GM12878 (cell line): ENCODE measurements at regions not wholly inside any gene's neighbourhood (a gene's known extent, or its start where the extent isn't known, plus 50 kb on each side); places are given as distances from the start of the nearest gene placed in this dataset.

ENCODE experiments used
- CHD1 ChIP-seq: IDR thresholded peaks from 2 replicates; pipeline ENCODE4 v1.6.1; 2012; ENCODE audit warnings: low read depth, low read length, improper control_type of control experiment
- HDAC2 ChIP-seq: fragments of 200-600 bp; sonication (generic); IDR thresholded peaks from 2 replicates; pipeline ENCODE4 v1.6.1; 2017
- ZZZ3 ChIP-seq: IDR thresholded peaks from 2 replicates; pipeline ENCODE4 v1.6.1; 2011; ENCODE audit warnings: low read depth; ENCODE audit not compliant: control insufficient read depth, insufficient read length
- TF ChIP-seq, protein P1 (sequence below): fragments of 450-650 bp; IDR thresholded peaks from 2 replicates; pipeline ENCODE4 v1.6.1; 2017; ENCODE audit warnings: mild to moderate bottlenecking
- TF ChIP-seq, protein P2 (sequence below), 3 experiments: IDR thresholded peaks in 2 of 3; conservative IDR thresholded peaks in 1 of 3; 2 replicates each; pipeline ENCODE4 v1.5.1; 2011; ENCODE audit warnings: low read depth in 3 of 3, low read length in 3 of 3, mild to moderate bottlenecking in 3 of 3, control low read depth in 2 of 3, moderate library complexity in 2 of 3, inconsistent platforms in 1 of 3, mixed read lengths in 1 of 3; ENCODE audit not compliant: control insufficient read depth in 2 of 3, insufficient read depth in 1 of 3; ENCODE audit errors: extremely low read depth in 1 of 3
- TF ChIP-seq, protein P3 (sequence below): fragments of 450-650 bp; IDR thresholded peaks from 2 replicates; pipeline ENCODE4 v1.6.1; 2018; ENCODE audit warnings: borderline replicate concordance, mild to moderate bottlenecking; ENCODE audit not compliant: partially characterized antibody
- TF ChIP-seq, protein P4 (sequence below): IDR thresholded peaks from 2 replicates; pipeline ENCODE4 v1.6.1; 2011; ENCODE audit warnings: mild to moderate bottlenecking, low read depth, low read length, moderate library complexity; ENCODE audit not compliant: insufficient replicate concordance

DNA sequence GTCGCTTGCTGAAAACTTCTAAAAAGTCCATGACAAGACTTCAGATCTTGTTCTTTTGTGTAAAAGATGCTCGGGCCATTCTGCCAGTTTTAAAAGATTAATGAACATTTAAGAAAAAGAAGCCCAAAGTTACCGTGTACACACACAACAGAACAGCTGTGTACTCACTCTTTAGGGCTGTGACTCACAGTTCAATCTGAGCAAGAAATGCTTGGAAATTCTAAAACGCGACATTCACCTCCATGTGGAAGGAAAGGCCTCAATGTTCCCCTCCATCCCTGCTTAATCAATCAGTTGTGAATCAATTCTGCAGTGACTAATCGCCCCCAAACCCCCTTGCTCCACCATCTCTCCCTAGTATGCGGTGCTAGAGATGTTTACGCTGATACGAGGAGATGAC lies 609.9 kb upstream of the SALL1 start:
- TF ChIP-seq, protein P1, sequence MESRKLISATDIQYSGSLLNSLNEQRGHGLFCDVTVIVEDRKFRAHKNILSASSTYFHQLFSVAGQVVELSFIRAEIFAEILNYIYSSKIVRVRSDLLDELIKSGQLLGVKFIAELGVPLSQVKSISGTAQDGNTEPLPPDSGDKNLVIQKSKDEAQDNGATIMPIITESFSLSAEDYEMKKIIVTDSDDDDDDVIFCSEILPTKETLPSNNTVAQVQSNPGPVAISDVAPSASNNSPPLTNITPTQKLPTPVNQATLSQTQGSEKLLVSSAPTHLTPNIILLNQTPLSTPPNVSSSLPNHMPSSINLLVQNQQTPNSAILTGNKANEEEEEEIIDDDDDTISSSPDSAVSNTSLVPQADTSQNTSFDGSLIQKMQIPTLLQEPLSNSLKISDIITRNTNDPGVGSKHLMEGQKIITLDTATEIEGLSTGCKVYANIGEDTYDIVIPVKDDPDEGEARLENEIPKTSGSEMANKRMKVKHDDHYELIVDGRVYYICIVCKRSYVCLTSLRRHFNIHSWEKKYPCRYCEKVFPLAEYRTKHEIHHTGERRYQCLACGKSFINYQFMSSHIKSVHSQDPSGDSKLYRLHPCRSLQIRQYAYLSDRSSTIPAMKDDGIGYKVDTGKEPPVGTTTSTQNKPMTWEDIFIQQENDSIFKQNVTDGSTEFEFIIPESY, result no peak
- TF ChIP-seq, protein P2, sequence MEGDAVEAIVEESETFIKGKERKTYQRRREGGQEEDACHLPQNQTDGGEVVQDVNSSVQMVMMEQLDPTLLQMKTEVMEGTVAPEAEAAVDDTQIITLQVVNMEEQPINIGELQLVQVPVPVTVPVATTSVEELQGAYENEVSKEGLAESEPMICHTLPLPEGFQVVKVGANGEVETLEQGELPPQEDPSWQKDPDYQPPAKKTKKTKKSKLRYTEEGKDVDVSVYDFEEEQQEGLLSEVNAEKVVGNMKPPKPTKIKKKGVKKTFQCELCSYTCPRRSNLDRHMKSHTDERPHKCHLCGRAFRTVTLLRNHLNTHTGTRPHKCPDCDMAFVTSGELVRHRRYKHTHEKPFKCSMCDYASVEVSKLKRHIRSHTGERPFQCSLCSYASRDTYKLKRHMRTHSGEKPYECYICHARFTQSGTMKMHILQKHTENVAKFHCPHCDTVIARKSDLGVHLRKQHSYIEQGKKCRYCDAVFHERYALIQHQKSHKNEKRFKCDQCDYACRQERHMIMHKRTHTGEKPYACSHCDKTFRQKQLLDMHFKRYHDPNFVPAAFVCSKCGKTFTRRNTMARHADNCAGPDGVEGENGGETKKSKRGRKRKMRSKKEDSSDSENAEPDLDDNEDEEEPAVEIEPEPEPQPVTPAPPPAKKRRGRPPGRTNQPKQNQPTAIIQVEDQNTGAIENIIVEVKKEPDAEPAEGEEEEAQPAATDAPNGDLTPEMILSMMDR (IDR thresholded peaks at IDR 0.05 in 2 of 3, conservative IDR thresholded peaks at IDR 0.05 in 1 of 3; ENCODE audit: control insufficient read depth in 2 of 3, extremely low read depth in 1 of 3, insufficient read depth in 1 of 3, low read depth in 3 of 3, low read length in 3 of 3), result no peak
- TF ChIP-seq HDAC2 (no peak), CHD1 (no peak), ZZZ3 (no peak)
- TF ChIP-seq, protein P3, sequence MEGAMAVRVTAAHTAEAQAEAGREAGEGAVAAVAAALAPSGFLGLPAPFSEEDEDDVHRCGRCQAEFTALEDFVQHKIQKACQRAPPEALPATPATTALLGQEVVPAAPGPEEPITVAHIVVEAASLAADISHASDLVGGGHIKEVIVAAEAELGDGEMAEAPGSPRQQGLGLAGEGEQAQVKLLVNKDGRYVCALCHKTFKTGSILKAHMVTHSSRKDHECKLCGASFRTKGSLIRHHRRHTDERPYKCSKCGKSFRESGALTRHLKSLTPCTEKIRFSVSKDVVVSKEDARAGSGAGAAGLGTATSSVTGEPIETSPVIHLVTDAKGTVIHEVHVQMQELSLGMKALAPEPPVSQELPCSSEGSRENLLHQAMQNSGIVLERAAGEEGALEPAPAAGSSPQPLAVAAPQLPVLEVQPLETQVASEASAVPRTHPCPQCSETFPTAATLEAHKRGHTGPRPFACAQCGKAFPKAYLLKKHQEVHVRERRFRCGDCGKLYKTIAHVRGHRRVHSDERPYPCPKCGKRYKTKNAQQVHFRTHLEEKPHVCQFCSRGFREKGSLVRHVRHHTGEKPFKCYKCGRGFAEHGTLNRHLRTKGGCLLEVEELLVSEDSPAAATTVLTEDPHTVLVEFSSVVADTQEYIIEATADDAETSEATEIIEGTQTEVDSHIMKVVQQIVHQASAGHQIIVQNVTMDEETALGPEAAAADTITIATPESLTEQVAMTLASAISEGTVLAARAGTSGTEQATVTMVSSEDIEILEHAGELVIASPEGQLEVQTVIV, result no peak
- TF ChIP-seq, protein P4, sequence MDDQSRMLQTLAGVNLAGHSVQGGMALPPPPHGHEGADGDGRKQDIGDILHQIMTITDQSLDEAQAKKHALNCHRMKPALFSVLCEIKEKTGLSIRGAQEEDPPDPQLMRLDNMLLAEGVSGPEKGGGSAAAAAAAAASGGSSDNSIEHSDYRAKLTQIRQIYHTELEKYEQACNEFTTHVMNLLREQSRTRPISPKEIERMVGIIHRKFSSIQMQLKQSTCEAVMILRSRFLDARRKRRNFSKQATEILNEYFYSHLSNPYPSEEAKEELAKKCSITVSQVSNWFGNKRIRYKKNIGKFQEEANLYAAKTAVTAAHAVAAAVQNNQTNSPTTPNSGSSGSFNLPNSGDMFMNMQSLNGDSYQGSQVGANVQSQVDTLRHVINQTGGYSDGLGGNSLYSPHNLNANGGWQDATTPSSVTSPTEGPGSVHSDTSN, result no peak
